ENCODE measurements at regions not wholly inside any gene's neighbourhood (a gene's known extent, or its start where the extent isn't known, plus 50 kb on each side); places are given as distances from the start of the nearest gene placed in this dataset.

GRCh38 chr11:105229761-105230160 lies 90.2 kb upstream of the CARD18 start:
- H3K27ac ChIP-seq (ENCODE audit: low read length) = no peak overlapping the region
- 64% methylated on average over 2 of the region's 2 CpGs for WGBS
- no peak for ATAC-seq

GRCh38 chr11:105229257-105229656 lies 89.7 kb upstream of the CARD18 start:
- H3K27me3 ChIP-seq (ENCODE audit: control insufficient read depth, insufficient read depth) = no peaks in the 10 kb centered on the region
- no peak overlapping the region for H3K4me3 ChIP-seq (ENCODE audit: low read length)
- H3K4me1 ChIP-seq (ENCODE audit: control insufficient read depth, insufficient read depth, low read length) = no peaks in the 10 kb centered on the region
- intact Hi-C loops (cut with DNase I) = no loop called here
- DNase-seq (no peak), ATAC-seq (no peak)
- H3K9me3 ChIP-seq (ENCODE audit: control insufficient read depth, low read length) = no peaks in the 10 kb centered on the region
- 85% methylated on average over 2 of the region's 2 CpGs for WGBS
- H3K27ac ChIP-seq (ENCODE audit: low read length) = no peak overlapping the region

More at GRCh38 chr11:105229761-105230160, 90.2 kb upstream of the CARD18 start:
- no peak for DNase-seq
- H3K27me3 ChIP-seq (ENCODE audit: control insufficient read depth, insufficient read depth) = no peaks in the 10 kb centered on the region
- intact Hi-C loops (cut with DNase I) = no loop called here
- no peaks in the 10 kb centered on the region for H3K4me1 ChIP-seq (ENCODE audit: control insufficient read depth, insufficient read depth, low read length)
- H3K9me3 ChIP-seq (ENCODE audit: control insufficient read depth, low read length) = no peaks in the 10 kb centered on the region
- H3K4me3 ChIP-seq (ENCODE audit: low read length) = no peak overlapping the region

- no peak for ATAC-seq
Observed at GRCh38 chr11:105227363-105227762, 87.8 kb upstream of the CARD18 start.

GRCh38 chr11:105226766-105227165 lies 87.2 kb upstream of the CARD18 start:
- ATAC-seq (no peak), DNase-seq (no peak)
- no peaks in the 10 kb centered on the region for H3K9me3 ChIP-seq (ENCODE audit: control insufficient read depth, low read length)
- no peak overlapping the region for H3K4me3 ChIP-seq (ENCODE audit: low read length)
- intact Hi-C loops (cut with DNase I) = no loop called here
- H3K27me3 ChIP-seq (ENCODE audit: control insufficient read depth, insufficient read depth) = no peaks in the 10 kb centered on the region
- 49% methylated on average over 2 of the region's 2 CpGs for WGBS
- H3K4me1 ChIP-seq (ENCODE audit: control insufficient read depth, insufficient read depth, low read length) = no peaks in the 10 kb centered on the region
- no peak overlapping the region for H3K27ac ChIP-seq (ENCODE audit: low read length)

More at GRCh38 chr11:105227363-105227762, 87.8 kb upstream of the CARD18 start:
- Histone ChIP-seq H3K27ac (ENCODE audit: low read length) (no peak overlapping the region), H3K4me1 (ENCODE audit: control insufficient read depth, insufficient read depth, low read length) (no peaks in the 10 kb centered on the region), H3K27me3 (ENCODE audit: control insufficient read depth, insufficient read depth) (no peaks in the 10 kb centered on the region), H3K9me3 (ENCODE audit: control insufficient read depth, low read length) (no peaks in the 10 kb centered on the region), H3K4me3 (ENCODE audit: low read length) (no peak overlapping the region)
- intact Hi-C loops (cut with DNase I) = no loop called here
- no peak for DNase-seq

- H3K27ac ChIP-seq (ENCODE audit: low read length) = no peak overlapping the region
- H3K4me3 ChIP-seq (ENCODE audit: low read length) = no peak overlapping the region
- no peaks in the 10 kb centered on the region for H3K27me3 ChIP-seq (ENCODE audit: control insufficient read depth, insufficient read depth)
- DNase-seq = no peak
- ATAC-seq = no peak
- H3K4me1 ChIP-seq (ENCODE audit: control insufficient read depth, insufficient read depth, low read length) = no peaks in the 10 kb centered on the region
- intact Hi-C loops (cut with DNase I) = no loop called here
- no peaks in the 10 kb centered on the region for H3K9me3 ChIP-seq (ENCODE audit: control insufficient read depth, low read length)
Observed at GRCh38 chr11:105226091-105226490, 86.5 kb upstream of the CARD18 start.

GRCh38 chr11:105224482-105225253 lies 85.1 kb upstream of the CARD18 start:
- intact Hi-C loops (cut with DNase I) = no loop called here
- 70% methylated on average over 4 of the region's 4 CpGs for WGBS

GRCh38 chr11:105220121-105220520 lies 80.6 kb upstream of the CARD18 start:
- 75% methylated on average over 5 of the region's 5 CpGs for WGBS
- Histone ChIP-seq H3K4me3 (ENCODE audit: low read length) (no peak overlapping the region), H3K27ac (ENCODE audit: low read length) (no peak overlapping the region), H3K4me1 (ENCODE audit: control insufficient read depth, insufficient read depth, low read length) (no peaks in the 10 kb centered on the region), H3K27me3 (ENCODE audit: control insufficient read depth, insufficient read depth) (no peaks in the 10 kb centered on the region), H3K9me3 (ENCODE audit: control insufficient read depth, low read length) (no peaks in the 10 kb centered on the region)
- ATAC-seq = no peak
- intact Hi-C loops (cut with DNase I) = no loop called here
- DNase-seq = no peak

More at GRCh38 chr11:105224482-105225253, 85.1 kb upstream of the CARD18 start:
- no peak overlapping the region for H3K27ac ChIP-seq (ENCODE audit: low read length)
- ATAC-seq = no peak
- no peaks in the 10 kb centered on the region for H3K4me1 ChIP-seq (ENCODE audit: control insufficient read depth, insufficient read depth, low read length)
- DNase-seq = no peak
- H3K4me3 ChIP-seq (ENCODE audit: low read length) = no peak overlapping the region
- H3K9me3 ChIP-seq (ENCODE audit: control insufficient read depth, low read length) = no peaks in the 10 kb centered on the region
- no peaks in the 10 kb centered on the region for H3K27me3 ChIP-seq (ENCODE audit: control insufficient read depth, insufficient read depth)

GRCh38 chr11:105219670-105220069 lies 80.1 kb upstream of the CARD18 start:
- Histone ChIP-seq H3K9me3 (ENCODE audit: control insufficient read depth, low read length) (no peaks in the 10 kb centered on the region), H3K27me3 (ENCODE audit: control insufficient read depth, insufficient read depth) (no peaks in the 10 kb centered on the region), H3K4me3 (ENCODE audit: low read length) (no peak overlapping the region), H3K27ac (ENCODE audit: low read length) (no peak overlapping the region), H3K4me1 (ENCODE audit: control insufficient read depth, insufficient read depth, low read length) (no peaks in the 10 kb centered on the region)
- intact Hi-C loops (cut with DNase I) = no loop called here
- ATAC-seq = no peak
- 93% methylated on average over 7 of the region's 7 CpGs for WGBS
- no peak for DNase-seq

- Histone ChIP-seq H3K4me1 (ENCODE audit: control insufficient read depth, insufficient read depth, low read length) (no peaks in the 10 kb centered on the region), H3K27ac (ENCODE audit: low read length) (no peak overlapping the region), H3K9me3 (ENCODE audit: control insufficient read depth, low read length) (no peaks in the 10 kb centered on the region), H3K4me3 (ENCODE audit: low read length) (no peak overlapping the region), H3K27me3 (ENCODE audit: control insufficient read depth, insufficient read depth) (no peaks in the 10 kb centered on the region)
- 96% methylated on average over 10 of the region's 10 CpGs for WGBS
- DNase-seq = no peak
- intact Hi-C loops (cut with DNase I) = no loop called here
- ATAC-seq = no peak
Observed at GRCh38 chr11:105219269-105219668, 79.7 kb upstream of the CARD18 start.

- intact Hi-C loops (cut with DNase I) = no loop called here
- no peak for DNase-seq
- Histone ChIP-seq H3K27ac (ENCODE audit: low read length) (no peak overlapping the region), H3K27me3 (ENCODE audit: control insufficient read depth, insufficient read depth) (no peaks in the 10 kb centered on the region), H3K4me3 (ENCODE audit: low read length) (no peak overlapping the region), H3K9me3 (ENCODE audit: control insufficient read depth, low read length) (no peaks in the 10 kb centered on the region), H3K4me1 (ENCODE audit: control insufficient read depth, insufficient read depth, low read length) (no peaks in the 10 kb centered on the region)
- WGBS = 100% methylated on average over 1 of the region's 1 CpG
- no peak for ATAC-seq
Observed at GRCh38 chr11:105215528-105215927, 76.0 kb upstream of the CARD18 start.

GRCh38 chr11:105211806-105212554 lies 72.4 kb upstream of the CARD18 start:
- H3K27me3 ChIP-seq (ENCODE audit: control insufficient read depth, insufficient read depth) = no peaks in the 10 kb centered on the region
- no peaks in the 10 kb centered on the region for H3K4me1 ChIP-seq (ENCODE audit: control insufficient read depth, insufficient read depth, low read length)
- intact Hi-C loops (cut with DNase I) = no loop called here
- ATAC-seq (no peak), DNase-seq (no peak)
- no peaks in the 10 kb centered on the region for H3K9me3 ChIP-seq (ENCODE audit: control insufficient read depth, low read length)
- no peak overlapping the region for H3K4me3 ChIP-seq (ENCODE audit: low read length)
- no peak overlapping the region for H3K27ac ChIP-seq (ENCODE audit: low read length)
- WGBS = 69% methylated on average over 5 of the region's 5 CpGs
